Right cardiac atrium (tissue), 5 donors: ENCODE measurements at regions not wholly inside any gene's neighbourhood (a gene's known extent, or its start where the extent isn't known, plus 50 kb on each side); places are given as distances from the start of the nearest gene placed in this dataset.
A peak's percentile ranks its signal among the peaks of the same experiment; 100 is the strongest.

ENCODE experiments used
- ATAC-seq, 2 donors: fragments of 200-7000 bp; cut with Tn5 transposase; one replicate each; pipeline versions ENCODE4 v1.8.0 to v1.9.1; 2020; ENCODE audit warnings: moderate library complexity in 2 of 2, mild to moderate bottlenecking in 1 of 2
- DNase-seq, 3 donors: peaks; one replicate each; pipeline ENCODE4 v3.0.0-alpha.2; 2020
- H3K27ac ChIP-seq: one replicate; pipeline ENCODE4 v1.5.1; 2013; ENCODE audit warnings: mild to moderate bottlenecking, low read length, control low read depth, moderate library complexity
- H3K27me3 ChIP-seq: one replicate; pipeline ENCODE4 v1.6.1; 2013; ENCODE audit not compliant: control insufficient read depth, insufficient read depth
- H3K4me1 ChIP-seq: one replicate; pipeline ENCODE4 v1.6.1; 2013; ENCODE audit warnings: low read length; ENCODE audit not compliant: control insufficient read depth, insufficient read depth
- H3K4me3 ChIP-seq: one replicate; pipeline ENCODE4 v1.5.1; 2013; ENCODE audit warnings: low read length, control low read depth
- H3K9me3 ChIP-seq: one replicate; pipeline ENCODE4 v1.6.1; 2013; ENCODE audit warnings: low read length; ENCODE audit not compliant: control insufficient read depth
- WGBS: extraction: QIAGEN DNeasy Blood & Tissue Kit; methylation state at CpG from one replicate; pipeline ENCODE4 v1.1.7; 2013; 5-methylcytosine and 5-hydroxymethylcytosine counted together
- intact Hi-C, 4 donors: fragments of 100-400 bp; cut with DNase I; formaldehyde crosslinking; loops; one replicate each; pipeline versions ENCODE4 v1.11.0 to v1.14.0; 2022 to 2023
- donor health status: healthy with polysubstance abuse.
- donor health status: DM: no; HTN: yes; CAD: no.
- donor health status: DM: no; HTN: no; CAD: no.
- donor health status: DM: no; HTN: yes; CAD: no; lungs with severe emphysema.
- donor health status: DM: yes; HTN: yes; CAD: no.

DNA sequence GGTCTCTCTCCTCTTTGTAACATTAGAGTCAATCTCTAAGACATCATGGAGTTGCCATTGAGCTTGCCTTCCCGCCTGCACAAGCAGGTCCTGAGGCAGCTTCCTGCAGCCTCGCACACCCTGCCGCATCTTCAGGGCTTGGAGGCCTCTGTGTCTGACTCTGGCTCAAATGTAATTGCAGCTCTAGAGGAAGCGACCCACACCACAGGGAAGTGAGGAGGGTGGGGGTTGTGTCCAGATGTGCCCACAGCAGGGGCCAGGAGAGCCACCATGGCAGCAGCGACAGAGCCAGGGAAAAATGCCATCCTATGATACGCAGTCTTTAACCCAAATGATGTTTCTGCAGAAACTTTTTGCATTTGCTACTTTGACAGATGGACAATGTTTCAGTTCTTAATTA, 216.0 kb upstream of the ZNF32 start:
- no peaks in the 10 kb centered on the region for H3K27me3 ChIP-seq
- DNase-seq (no peak), ATAC-seq (no peak)
- peaks cover 23% of the 10 kb centered on the region for H3K4me1 ChIP-seq
- intact Hi-C loops, result no loop called here
- no peaks in the 10 kb centered on the region for H3K9me3 ChIP-seq
- peak overlapping the region; percentile 39 for H3K27ac ChIP-seq
- WGBS, result 93% methylated on average over 6 of the region's 6 CpGs
- no peak overlapping the region for H3K4me3 ChIP-seq

DNA sequence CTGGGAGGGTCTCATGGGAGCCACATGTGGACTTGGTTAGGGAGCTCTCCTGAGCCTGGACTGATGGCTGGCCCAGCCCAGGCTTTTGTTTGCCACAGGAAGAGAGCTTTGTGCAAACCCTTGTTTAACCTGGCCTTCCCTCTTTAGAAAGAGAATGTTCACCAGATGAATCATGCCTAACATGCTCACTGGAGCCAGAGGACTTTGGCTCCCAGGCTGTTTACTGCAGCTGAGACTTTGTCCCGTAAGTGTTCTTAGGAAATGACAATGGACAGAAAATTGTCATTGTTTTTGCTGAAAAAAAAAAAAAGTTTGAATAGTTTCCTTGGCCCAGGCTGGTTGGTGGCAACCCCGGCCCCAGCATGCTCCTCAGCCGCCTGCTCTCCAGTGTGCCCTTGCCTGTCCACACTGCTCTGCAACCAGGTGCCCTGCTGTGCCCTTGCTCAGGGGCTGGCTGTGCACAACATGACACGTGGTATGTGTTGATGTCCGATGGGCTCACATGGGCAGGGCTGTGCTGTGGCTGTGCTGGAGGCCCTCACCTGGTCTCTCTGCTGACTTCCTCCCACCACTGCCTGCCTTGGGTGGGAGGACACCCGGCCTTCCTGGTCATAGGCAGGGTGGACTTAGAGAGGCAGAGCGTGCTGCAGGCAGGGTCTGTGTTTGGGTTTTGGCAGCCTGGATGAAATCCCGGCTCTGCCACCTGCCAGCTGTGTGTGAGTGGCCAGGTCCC, 215.3 kb upstream of the ZNF32 start:
- no peak overlapping the region for H3K4me3 ChIP-seq
- intact Hi-C loops, result no loop called here
- DNase-seq (peak; percentile 53 to 78 (median 74)), ATAC-seq (peak; percentile 81 to 92)
- no peaks in the 10 kb centered on the region for H3K9me3 ChIP-seq
- WGBS, result 53% methylated on average over 8 of the region's 8 CpGs
- peak overlapping the region; percentile 55 for H3K27ac ChIP-seq
- no peaks in the 10 kb centered on the region for H3K27me3 ChIP-seq
- H3K4me1 ChIP-seq, result peaks cover 23% of the 10 kb centered on the region

DNA sequence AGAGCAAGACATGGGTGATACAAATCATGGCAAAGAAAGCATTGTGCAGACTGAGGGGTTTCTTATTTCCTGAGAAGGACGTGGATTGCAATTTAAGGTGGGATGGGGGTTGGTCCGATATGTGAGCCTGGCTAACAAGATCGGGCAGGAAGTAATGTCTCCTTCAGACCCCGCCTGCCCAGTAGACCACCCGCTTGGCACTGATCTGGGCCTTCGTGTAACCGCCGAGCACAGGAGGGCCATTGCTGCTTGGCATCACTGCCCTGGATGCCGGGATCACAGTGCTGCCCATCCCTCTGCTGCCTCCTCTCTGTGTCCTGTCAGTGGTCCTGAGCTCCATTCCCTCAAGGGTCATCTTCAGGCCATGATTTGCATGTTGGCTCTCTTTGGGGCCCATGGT, 214.6 kb upstream of the ZNF32 start:
- intact Hi-C loops, result no loop called here
- Histone ChIP-seq H3K27ac (peak overlapping the region; percentile 55), H3K4me3 (no peak overlapping the region), H3K9me3 (no peaks in the 10 kb centered on the region), H3K27me3 (no peaks in the 10 kb centered on the region), H3K4me1 (peaks cover 22% of the 10 kb centered on the region)
- DNase-seq, result peak in 2 of 3 donors; percentile 10 to 50
- ATAC-seq, result no peak
- WGBS, result 94% methylated on average over 9 of the region's 9 CpGs

DNA sequence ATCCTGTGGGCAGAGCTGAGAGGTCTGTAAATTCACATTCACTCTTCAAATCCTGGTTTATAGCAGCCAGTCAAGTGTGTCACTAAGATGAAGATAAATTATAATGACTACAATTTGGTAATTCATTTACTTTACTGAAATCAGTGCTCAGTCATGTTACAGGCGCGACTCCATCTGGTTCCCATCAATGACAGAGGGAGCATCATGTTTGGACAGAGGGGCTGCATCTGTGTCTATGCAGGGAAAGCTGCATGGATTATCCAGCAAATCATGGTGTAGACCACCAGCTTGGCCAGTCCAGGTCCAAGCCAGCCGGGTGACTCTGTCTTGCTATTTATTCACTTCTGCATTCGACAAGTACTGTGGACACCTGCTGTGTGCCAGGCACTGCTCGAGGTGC, 214.1 kb upstream of the ZNF32 start:
- ATAC-seq (no peak), DNase-seq (no peak)
- H3K4me1 ChIP-seq, result peaks cover 21% of the 10 kb centered on the region
- no peaks in the 10 kb centered on the region for H3K27me3 ChIP-seq
- intact Hi-C loops, result no loop called here
- H3K9me3 ChIP-seq, result no peaks in the 10 kb centered on the region
- 96% methylated on average over 5 of the region's 5 CpGs for WGBS
- H3K4me3 ChIP-seq, result no peak overlapping the region
- H3K27ac ChIP-seq, result peak overlapping the region; percentile 55

DNA sequence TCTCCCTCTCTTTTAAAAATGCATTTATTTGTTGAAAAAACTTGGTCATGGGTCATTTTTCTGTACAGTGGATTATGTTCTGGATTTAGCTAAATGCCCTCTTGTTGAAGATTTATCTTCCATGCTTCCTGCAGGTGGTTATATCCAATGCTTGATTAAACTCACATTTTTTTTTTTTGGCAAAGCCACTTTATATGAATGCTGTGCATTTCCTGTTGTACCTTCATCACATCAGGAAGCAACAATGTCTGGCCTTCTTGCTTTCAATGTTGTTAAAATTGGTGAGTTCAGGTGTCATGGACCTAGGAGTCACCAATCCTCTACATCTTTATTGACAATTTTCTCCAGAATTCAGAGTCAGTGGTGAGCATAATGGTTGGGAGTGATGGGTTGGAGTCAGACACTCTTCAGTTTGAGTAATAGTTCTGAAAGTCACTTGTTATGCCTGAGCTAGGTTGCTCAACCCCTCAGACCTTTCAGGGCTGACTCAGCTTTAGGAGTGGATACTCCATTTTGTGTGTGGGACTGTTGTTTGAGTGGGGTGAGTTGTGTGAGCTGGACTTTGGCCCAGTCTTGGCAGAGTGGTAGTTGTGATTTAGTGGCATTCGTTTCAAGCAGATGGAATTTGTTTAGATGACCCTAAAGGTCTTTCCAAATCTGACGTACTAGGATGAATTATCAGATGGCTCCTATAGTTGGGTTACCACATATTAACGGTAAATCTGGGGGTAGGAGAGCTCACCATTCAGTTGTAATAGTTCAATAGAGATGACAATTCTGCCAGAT, 213.5 kb upstream of the ZNF32 start:
- Histone ChIP-seq H3K4me1 (peaks cover 21% of the 10 kb centered on the region), H3K27me3 (no peaks in the 10 kb centered on the region), H3K4me3 (no peak overlapping the region), H3K27ac (peak overlapping the region; percentile 40), H3K9me3 (no peaks in the 10 kb centered on the region)
- no peak for ATAC-seq
- DNase-seq, result peak in 1 of 3 donors; percentile 50
- WGBS, result 57% methylated on average over 3 of the region's 3 CpGs
- intact Hi-C loops, result no loop called here

DNA sequence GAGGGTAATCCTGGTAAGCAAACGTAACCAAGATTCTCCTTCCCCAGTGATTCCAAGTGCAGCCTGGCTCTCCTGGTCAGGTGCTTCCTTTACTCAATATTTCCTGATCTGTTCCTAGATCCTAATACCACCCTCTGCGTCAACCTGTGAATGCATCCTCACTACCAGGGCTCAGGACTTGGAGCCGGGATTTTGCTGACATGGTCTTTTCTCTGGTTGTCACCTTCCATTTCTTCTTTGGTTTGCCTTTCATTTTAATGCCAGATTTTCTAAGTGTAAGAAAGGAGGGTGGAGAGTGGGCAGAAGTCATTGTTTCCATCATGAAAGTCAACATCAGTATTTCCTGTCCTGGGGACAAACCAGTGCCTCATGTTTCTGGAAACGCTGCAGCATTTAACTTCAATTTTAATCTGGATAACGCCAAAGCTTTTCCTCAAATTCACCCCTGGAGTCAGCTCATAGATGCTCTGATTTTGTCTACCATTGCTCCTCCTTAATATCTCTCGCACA, 210.4 kb upstream of the ZNF32 start:
- intact Hi-C loops, result no loop called here
- DNase-seq (no peak), ATAC-seq (peak in 1 of 2 donors; percentile 26)
- H3K4me3 ChIP-seq, result no peak overlapping the region
- peaks cover 18% of the 10 kb centered on the region for H3K4me1 ChIP-seq
- H3K27ac ChIP-seq, result peak overlapping the region; percentile 55
- 85% methylated on average over 6 of the region's 6 CpGs for WGBS
- no peaks in the 10 kb centered on the region for H3K9me3 ChIP-seq
- H3K27me3 ChIP-seq, result no peaks in the 10 kb centered on the region

DNA sequence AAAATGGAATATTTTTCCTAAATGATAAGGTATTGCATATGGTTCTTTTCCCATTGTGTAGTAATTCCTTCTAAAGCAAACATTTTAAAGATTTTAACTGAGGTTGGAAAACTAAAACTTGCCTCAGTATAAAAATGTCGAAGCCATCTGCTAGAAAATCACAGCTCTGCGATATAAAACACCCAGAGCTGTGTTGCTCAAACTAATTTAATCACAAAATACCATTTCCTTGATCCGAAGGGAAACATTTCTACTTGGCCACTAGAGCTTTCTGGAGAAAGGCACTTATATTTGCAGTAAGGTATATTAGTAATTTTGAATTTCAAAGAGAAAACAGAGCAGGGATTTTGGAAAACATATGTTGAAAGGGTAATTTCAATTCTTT, 209.2 kb upstream of the ZNF32 start:
- WGBS, result 83% methylated on average over 3 of the region's 3 CpGs
- ATAC-seq (no peak), DNase-seq (no peak)
- H3K27me3 ChIP-seq, result no peaks in the 10 kb centered on the region
- no peak overlapping the region for H3K27ac ChIP-seq
- no peaks in the 10 kb centered on the region for H3K9me3 ChIP-seq
- intact Hi-C loops, result no loop called here
- H3K4me3 ChIP-seq, result no peak overlapping the region
- peaks cover 11% of the 10 kb centered on the region for H3K4me1 ChIP-seq

DNA sequence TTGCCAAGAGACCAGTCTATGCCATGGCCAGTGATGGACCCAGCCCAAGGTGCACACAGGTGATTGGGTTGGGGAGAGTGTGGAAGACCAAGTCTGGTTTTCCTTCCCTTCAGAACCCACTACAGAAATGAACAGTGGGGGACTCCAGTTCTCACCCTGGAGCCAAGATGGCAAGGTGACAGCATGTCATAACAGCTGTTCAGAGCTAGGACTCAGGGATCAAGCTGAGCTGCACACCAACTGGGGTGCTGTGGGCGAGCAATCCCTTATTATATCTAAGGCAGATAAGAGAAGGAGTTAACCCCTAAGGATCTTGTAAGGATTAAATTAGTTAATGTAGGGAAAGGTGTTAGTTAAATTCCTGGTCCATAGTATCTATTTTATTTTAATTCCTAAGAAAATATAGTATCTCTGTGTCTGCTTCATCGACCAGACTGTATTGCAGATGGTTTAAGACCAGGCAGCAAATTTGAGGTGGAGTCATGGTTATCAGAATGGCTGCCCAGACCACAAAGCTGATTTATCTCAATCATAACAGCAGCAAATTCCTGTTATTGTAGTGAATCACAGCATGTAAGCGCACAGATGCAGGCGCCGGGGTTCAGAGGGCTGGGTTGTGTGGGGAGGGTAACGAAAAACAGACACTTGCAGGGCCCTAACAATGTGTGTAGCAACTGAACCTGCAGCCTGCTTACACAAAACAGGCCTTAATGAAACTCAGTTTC, 208.7 kb upstream of the ZNF32 start:
- DNase-seq (peak in 2 of 3 donors; percentile 59 to 74), ATAC-seq (peak; percentile 84 to 95)
- Histone ChIP-seq H3K4me1 (peaks cover 11% of the 10 kb centered on the region), H3K4me3 (no peak overlapping the region), H3K9me3 (no peaks in the 10 kb centered on the region), H3K27ac (peak overlapping the region; percentile 2), H3K27me3 (no peaks in the 10 kb centered on the region)
- 68% methylated on average over 6 of the region's 6 CpGs for WGBS
- intact Hi-C loops, result no loop called here

DNA sequence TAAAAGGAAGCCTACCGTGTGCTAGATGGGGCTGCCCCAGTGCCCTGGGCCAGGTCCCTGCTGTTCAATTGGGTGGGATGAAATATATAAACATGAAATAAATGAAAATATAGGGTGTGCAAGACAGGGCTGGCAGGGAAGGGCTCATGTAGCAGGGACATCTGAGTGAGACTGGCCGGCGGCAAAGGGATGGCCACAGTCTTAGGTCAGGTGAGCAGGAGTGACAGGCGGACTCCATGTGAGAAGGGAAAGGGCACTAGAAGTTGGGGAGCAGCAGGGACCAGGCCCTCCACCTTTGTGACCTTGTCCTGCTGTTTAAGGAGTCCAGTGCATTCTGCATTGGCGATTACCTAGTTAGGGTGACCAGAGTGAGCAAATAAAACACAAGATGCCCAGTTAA, 207.6 kb upstream of the ZNF32 start:
- Histone ChIP-seq H3K27ac (no peak overlapping the region), H3K4me1 (peaks cover 11% of the 10 kb centered on the region), H3K27me3 (no peaks in the 10 kb centered on the region), H3K9me3 (no peaks in the 10 kb centered on the region), H3K4me3 (no peak overlapping the region)
- no peak for ATAC-seq
- peak in 1 of 3 donors; percentile 27 for DNase-seq
- intact Hi-C loops, result no loop called here
- WGBS, result 95% methylated on average over 5 of the region's 5 CpGs

DNA sequence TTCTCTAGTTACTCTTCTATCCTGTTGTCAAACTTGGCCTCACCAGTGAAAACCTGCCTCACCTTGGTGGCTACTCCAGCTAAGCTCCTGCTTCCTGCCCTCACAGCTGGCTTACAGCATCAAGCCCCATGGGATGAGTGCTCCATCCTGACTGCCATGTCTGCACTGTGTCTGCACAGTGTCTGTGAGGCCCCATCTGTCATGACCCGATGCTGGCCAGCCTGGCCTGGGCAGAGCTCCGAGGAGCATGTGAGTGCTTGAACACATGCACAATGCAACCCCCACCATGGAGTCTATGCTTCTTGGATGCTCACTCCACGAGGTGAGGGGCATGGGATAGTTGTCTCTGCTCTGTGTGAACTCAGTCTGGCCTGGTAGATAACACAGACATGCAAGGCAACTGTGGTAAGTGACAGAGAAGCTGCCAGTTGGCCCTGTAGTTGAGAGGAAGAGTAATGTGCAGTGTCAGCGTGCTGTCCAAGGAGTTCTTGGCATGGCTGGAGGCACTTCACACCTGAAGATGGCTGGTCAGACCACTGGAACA, 207.1 kb upstream of the ZNF32 start:
- ATAC-seq, result peak in 1 of 2 donors; percentile 47
- H3K27ac ChIP-seq, result no peak overlapping the region

More for the DNA sequence above, 207.1 kb upstream of the ZNF32 start:
- peaks cover 11% of the 10 kb centered on the region for H3K4me1 ChIP-seq
- DNase-seq, result peak in 1 of 3 donors; percentile 28
- no peak overlapping the region for H3K4me3 ChIP-seq
- WGBS, result 64% methylated on average over 4 of the region's 4 CpGs
- intact Hi-C loops, result no loop called here
- H3K27me3 ChIP-seq, result no peaks in the 10 kb centered on the region
- H3K9me3 ChIP-seq, result no peaks in the 10 kb centered on the region
